ENCODE measurements at regions not wholly inside any gene's neighbourhood (a gene's known extent, or its start where the extent isn't known, plus 50 kb on each side); places are given as distances from the start of the nearest gene placed in this dataset.

DNA sequence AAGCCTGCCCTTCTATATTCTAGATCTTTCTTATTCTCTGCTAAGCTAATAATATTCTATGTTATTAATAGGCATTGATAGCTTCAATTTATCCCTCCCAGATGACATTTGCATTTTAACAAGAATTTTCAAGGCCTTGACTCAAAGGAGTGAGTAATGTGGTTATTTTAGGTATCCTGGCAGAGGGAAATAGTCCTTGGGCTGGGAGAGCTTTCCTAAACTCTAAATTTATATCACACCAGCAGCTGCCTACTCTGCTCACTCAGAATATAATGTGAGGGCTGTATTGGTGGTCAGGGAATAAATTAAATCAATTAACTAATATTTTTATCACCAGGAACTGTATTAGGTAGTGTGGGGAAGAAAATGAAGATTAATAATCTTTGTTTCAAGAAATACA is 74.8 kb upstream of the ADAM23 start:
- no peak for DNase-seq (ENCODE audit: low spot score)
- in situ Hi-C loops (cut with HindIII; ENCODE audit: low sequenced_read_pairs): no loop called here

- in situ Hi-C loops (cut with HindIII; ENCODE audit: low sequenced_read_pairs): no loop called here
- no peak for DNase-seq (ENCODE audit: low spot score)
These were observed 74.3 kb upstream of the ADAM23 start for GRCh38 chr2:206368933-206369569.

DNA sequence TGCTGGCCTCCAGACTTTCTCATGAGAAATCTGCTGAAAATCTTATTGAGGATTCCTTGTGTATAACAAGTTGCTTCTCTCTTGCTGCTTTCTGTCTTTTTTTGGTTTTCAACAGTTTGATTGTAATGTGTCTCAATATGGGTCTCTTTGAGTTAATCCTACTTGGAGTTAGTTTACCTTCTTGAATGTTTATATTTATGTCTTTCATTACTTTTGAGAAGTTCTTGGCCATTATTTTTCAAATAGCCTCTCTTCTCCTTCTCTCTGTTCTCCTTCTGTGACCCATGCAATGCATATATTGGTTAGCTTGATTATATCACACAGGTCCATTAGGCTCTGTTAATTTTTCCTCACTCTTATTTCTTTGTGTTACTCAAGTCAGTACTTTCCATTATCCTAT is 67.4 kb upstream of the ADAM23 start:
- DNase-seq (ENCODE audit: low spot score): no peak
- in situ Hi-C loops (cut with HindIII; ENCODE audit: low sequenced_read_pairs): no loop called here

- in situ Hi-C loops (cut with HindIII; ENCODE audit: low sequenced_read_pairs): no loop called here
- DNase-seq (ENCODE audit: low spot score): no peak
These were observed 64.5 kb upstream of the ADAM23 start for GRCh38 chr2:206378835-206379234.

GRCh38 chr2:206379266-206379665 is 64.1 kb upstream of the ADAM23 start:
- DNase-seq (ENCODE audit: low spot score): no peak
- in situ Hi-C loops (cut with HindIII; ENCODE audit: low sequenced_read_pairs): no loop called here

DNA sequence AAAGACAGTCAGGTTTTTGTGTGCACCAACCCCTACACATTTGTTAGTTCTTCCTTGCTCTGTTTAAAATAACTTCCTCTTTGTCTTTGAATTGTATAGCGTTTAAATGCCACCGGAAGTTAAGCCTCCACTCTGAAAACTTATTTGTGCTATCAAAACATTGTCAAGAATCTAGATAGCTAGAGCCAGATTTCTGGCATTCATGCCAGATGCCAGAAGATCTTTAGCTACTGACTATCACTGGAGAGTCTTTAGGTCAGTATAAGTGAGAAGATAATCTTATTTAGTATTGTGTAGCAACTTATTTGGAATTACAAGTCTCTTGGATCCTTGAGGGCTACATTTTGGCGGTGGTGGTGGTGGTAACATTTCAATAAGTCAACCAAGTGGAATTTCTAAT is 63.4 kb upstream of the ADAM23 start:
- DNase-seq (ENCODE audit: low spot score): no peak
- in situ Hi-C loops (cut with HindIII; ENCODE audit: low sequenced_read_pairs): no loop called here

GRCh38 chr2:206381881-206382280 is 61.5 kb upstream of the ADAM23 start:
- in situ Hi-C loops (cut with HindIII; ENCODE audit: low sequenced_read_pairs): no loop called here

GRCh38 chr2:206383669-206384068 is 59.7 kb upstream of the ADAM23 start:
- in situ Hi-C loops (cut with HindIII; ENCODE audit: low sequenced_read_pairs): no loop called here
- no peak for DNase-seq (ENCODE audit: low spot score)

More at GRCh38 chr2:206381881-206382280, 61.5 kb upstream of the ADAM23 start:
- DNase-seq (ENCODE audit: low spot score): no peak

DNA sequence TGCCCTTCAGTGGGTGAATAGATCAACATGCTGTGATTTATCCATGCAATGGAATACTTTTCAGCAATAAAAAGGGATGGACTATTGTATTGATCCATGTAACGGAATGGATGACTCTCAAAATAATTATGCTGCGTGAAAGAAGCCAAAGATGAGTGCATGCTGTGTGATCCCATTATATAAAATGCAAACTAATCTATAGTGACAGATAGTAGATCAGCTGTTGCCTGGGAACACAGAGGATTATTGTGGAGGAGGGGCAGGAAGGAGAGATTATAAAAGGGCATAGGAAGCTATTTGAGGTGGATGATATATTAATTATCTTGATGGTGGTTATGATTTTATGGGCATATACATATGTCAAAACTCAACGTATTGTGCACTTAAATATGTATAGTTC is 55.5 kb upstream of the ADAM23 start:
- DNase-seq (ENCODE audit: low spot score): no peak
- in situ Hi-C loops (cut with HindIII; ENCODE audit: low sequenced_read_pairs): no loop called here

GRCh38 chr2:206388698-206389097 is 54.6 kb upstream of the ADAM23 start:
- in situ Hi-C loops (cut with HindIII; ENCODE audit: low sequenced_read_pairs): no loop called here
- DNase-seq (ENCODE audit: low spot score): no peak

DNA sequence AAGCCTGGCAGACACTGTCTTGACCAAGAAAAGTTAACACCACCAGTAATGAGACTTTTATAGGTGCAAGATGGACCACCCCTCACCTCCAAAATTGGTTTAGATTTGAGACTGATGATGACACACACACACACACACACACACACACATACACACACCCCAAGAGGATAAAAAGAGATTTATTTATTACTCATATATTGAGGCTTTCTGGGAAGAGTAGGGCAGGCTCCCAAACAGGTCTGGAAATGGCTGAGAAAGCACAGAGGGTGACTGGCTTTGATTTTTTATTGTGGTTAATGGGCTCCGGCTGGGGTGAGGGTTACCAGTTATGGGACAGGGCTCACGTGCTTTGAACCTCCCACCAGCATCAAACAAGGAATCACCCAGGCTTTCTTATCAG is 54.2 kb upstream of the ADAM23 start:
- in situ Hi-C loops (cut with HindIII; ENCODE audit: low sequenced_read_pairs): no loop called here
- DNase-seq (ENCODE audit: low spot score): no peak

DNA sequence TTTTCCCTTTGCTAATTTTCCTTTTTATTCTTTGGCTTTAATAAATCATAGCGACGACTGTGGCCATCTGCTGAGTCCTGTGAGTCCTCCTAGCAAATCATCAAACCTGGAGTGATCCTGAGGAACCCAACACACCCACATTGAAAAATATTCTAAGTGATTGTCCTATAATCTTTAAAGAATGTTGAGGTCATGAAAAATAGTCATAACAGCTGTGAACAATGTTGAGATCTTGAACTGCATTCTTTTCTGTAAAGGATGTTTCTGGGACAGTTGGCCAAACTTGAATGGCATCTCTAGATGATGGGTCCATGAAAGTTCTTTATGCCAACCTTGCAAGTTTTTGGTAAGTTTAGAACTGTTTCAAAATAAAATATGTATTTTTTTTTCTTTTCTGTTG is 53.2 kb upstream of the ADAM23 start:
- in situ Hi-C loops (cut with HindIII; ENCODE audit: low sequenced_read_pairs): no loop called here
- DNase-seq (ENCODE audit: low spot score): no peak

GRCh38 chr2:206392118-206392517 is 51.2 kb upstream of the ADAM23 start:
- in situ Hi-C loops (cut with HindIII; ENCODE audit: low sequenced_read_pairs): no loop called here
- peak; percentile 18 for DNase-seq (ENCODE audit: low spot score)
